Ureter (tissue), 1 donor: ENCODE measurements at regions not wholly inside any gene's neighbourhood (a gene's known extent, or its start where the extent isn't known, plus 50 kb on each side); places are given as distances from the start of the nearest gene placed in this dataset.

Source experiments
- DNase-seq: peaks from one replicate; pipeline ENCODE4 v3.0.0-alpha.2; 2020; ENCODE audit warnings: low spot score
- donor health status: DM: yes; HTN: yes; CAD: no.

DNA sequence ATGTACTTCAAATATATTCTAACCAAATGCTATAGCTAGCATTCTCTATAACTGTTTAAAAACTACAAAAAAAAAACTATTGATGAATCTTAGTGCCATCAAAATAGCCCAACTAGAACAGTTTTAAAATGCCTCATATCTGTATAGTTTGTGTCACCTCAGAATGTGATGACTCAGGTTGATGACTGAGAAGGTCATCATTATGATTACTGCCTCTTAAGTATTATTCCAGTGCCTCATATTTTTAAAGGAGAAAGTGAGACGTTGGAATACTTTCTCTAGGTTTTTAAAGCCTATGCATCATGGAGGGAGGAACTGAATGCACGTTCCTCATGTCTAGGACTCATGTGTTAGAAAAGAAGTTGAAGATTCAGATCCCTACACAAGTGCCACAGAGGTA is 88.2 kb downstream of the TMA16 start:
- DNase-seq, result no peak

DNA sequence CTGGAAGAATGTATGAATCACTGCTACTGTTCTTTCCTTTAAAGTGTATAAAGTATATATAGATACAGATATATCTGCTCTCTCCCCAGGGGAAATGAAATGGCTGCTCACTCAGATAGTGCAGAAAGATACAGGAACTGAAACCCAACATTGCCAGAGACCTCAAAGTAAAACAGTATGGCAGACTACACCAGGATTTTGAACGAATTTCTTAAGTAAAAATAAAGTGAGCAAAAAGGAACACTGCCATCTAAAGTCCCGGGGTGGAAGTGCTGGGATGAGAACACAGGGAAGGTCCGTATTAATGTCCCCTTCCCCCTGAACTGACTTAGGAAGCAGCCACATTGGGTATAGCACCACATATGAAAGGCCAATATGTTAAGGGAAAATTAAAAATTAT is 93.4 kb downstream of the TMA16 start:
- DNase-seq, result no peak

DNA sequence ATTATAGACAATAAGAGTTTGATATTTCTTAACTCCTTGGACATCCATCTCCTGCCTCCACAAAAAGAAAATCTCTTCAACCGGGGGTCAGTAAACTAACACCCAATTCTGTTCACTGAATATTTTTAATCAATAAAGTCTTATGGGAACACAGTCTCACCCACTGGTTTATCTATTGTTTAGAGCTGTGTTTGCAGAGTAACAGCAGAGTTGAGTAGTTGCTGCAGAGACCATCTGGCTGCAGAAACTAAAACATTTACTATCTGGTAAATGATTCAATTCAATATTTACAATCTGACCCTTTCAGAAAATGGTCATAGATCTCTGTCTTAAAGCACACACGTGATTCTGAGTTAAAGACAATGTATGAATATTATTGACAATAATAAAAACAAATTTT is 94.0 kb downstream of the TMA16 start:
- no peak for DNase-seq

DNA sequence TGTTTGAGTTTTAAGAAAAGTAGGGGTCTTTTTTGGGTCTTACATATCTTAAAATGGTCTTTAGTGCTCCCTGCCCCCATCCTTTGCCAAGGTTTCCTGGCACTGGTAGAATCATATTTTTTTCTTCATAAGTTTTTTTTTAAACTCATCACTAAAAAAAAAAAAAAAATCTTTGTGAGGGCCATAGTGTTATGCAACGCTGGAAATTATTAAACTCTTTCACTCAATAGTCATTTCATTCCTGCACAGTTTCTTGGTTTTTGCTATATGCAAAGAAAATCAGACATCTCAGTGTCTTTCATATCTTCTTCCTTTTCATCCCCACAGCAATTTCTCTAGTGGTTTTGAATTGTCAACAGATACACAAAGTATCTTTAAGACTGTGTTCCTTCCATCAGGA is 95.6 kb downstream of the TMA16 start:
- no peak for DNase-seq

DNA sequence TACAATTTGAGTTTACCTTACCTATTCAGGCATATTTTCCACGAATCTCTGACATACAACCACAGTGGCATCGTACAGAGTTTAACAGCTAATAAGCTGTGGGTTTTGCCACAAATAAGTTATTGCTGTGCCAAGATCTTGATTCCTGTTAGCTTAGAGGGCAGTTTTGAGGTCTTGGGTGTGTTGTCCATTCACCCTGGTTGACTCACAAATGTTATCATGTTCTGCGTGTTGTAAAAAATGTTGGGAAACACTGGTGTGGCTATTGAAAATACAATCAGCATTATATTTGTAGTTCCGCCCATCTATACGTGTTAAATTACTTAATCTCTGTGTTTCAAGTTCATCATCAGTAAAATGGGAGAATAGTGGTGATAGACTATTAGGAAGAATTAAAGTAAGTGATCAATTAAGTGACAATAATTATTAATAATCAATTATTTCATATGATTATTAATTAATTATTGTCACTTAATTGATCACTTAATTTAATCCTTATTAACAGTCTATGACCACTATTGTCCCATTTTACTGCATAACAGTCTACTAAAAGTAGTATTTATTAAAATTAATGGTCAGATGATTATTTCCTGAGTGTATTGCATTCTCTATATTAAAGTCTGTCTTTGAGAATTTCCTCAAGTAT is 96.3 kb downstream of the TMA16 start:
- DNase-seq, result no peak

DNA sequence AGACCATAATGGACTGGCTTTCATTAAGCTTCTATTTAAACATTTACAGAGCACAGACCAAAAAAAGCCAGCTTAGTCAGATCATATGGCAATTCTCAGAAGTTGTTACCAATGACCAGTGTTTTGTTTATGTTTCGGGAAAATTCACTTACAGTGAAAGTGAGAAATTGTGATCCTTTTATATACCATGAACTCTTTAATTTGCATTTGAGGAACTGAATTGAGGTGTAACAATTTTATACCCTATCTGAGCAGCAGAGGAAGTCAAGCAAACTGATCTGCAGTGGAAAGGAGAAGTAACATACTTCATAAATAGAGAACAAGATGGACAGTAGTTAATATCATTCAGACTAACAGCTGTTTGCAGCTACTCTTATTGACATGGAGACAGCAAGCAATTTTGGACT is 97.1 kb downstream of the TMA16 start:
- DNase-seq, result no peak

DNA sequence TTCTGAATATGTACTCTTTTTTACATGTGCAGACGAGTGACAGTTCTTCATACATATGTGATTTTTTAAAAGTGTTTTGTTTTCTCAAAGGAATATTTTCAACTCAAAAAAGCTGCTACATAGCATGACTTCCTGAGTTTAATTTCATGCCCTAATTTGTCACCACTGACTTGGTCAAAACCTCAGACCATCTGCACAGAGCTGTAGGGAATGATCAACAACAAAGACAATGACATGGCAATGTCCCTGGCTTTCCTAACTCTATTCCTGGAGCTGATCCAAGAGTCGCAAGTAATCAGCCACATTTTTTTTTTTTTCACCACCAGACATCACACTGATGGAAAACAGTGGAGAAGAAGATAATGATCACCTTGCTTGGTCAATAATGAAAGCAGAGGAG is 97.7 kb downstream of the TMA16 start:
- DNase-seq, result no peak

DNA sequence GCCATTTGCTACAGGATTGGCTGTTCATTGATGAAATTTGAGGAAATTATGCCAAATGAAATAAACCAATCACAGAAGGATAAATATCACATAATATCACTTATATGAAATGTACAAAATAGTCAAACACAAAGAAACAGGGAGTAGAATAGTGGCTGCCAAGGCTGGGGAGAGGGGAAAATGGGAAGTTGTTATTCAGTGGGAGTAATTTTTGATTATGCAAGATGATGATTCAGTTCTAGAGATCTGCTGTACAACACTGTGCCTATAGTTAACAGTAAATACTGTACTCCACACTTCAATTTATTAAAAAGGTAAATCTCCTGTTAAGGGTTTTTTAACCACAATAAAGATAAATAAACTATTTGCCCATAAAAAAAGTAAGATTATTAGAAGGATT is 101.1 kb downstream of the TMA16 start:
- DNase-seq, result no peak

DNA sequence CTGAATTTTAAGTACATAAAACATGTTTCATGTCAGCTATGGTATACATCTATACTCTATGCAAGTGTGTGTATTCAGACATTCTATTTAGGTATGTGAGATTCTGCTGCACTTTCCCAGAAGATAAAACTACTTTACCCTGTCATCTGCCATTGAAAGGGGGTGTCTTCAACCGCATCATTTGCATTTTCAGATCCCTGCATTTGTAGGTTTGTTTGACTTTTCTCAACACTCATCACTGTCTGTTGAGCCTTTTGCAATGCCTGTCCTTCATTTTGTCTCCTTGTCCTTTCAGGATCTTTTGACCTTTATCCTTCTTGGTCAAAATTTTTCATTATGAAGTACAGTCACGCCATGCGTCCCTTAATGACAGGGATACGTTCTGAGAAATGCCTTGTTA is 103.5 kb downstream of the TMA16 start:
- no peak for DNase-seq

DNA sequence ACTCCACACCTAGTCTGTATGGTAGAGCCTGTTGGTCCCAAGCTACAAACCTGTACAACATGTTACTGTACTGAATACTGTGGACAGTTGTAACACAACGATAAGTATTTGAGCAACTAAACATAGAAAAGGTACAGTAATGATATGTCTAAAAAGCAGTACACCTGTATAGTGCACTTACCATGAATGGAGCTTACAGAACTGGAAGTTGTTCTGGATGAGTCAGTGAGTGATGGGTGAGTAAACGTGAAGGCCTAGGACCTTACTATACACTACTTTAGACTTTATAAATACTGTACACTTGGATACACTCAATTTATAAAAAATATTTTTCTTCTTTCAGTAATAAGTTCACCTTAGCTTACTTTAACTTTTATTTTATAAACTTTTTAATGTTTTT is 104.0 kb downstream of the TMA16 start:
- DNase-seq, result no peak

DNA sequence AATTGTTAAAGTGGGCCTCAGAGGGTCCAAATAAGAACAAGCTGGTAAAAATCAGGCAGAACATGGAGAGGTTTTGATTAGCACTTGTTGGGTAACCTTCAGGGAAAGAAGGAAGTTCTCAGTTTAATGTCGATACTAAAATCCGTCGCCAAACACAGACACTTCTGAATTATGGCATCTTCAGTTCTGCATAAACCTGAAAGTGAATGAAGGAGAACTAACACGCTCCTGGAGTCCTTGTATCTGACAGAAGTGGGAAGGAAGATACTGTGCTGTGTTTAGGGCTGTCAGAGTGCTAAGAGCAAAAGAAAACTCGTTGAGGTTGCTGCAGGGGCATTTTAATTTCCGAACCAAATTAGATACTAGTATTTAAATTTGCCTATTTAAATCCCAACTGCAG is 106.2 kb downstream of the TMA16 start:
- DNase-seq, result no peak

DNA sequence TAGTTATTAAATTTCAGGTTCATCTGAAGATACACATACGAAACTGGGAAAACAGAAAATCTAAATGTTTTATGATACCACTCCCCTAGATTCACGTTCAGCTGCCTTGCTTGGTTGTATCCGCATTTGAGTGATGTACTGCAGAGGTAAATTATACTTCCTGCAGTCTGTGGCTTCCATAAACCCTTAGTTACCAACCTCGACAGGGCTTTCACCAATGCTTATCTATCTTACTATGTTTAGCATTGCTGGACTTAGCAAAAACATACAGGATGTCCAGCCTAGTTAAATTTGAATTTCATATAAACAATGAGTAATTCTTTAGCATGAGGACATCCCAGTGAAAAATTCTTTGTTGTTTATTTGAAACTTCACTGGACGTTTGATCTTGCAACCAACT is 108.8 kb downstream of the TMA16 start:
- no peak for DNase-seq

DNA sequence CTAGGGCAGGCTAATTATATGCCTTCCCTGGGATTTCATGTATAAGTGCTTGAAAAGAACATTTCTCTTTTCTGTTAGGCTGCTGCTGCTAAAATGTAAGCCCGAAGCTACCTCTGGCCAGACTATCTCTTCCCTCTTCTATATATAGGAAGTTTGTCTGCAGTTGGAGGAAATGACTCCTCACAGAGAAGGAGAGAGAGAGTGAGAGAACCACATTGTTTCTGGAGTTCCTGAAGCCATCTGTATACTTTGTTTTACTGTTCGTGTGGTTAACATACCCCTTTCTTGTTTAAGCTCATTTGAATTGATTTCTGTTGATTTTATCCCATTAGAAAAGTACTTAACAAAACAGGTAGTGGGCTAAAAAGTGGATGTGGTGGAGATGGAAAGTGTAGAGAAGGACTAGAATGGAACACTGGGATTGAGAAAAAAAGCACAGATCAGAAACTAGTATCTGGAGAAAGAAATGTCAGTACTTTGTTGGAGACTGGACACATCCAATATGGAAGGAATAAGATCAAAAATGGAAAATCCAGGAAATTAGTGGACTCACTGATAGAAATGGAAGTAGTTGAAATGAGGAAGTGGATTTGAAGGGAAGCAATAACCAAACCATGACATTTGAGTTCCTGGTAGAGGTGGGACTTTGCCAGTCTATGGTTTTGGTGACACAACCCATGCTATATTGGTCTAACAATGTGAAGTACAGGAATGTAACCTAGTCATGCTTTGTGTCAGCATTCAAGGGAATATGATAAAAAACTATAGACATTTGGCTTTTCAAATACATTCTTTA is 112.6 kb downstream of the TMA16 start:
- no peak for DNase-seq

DNA sequence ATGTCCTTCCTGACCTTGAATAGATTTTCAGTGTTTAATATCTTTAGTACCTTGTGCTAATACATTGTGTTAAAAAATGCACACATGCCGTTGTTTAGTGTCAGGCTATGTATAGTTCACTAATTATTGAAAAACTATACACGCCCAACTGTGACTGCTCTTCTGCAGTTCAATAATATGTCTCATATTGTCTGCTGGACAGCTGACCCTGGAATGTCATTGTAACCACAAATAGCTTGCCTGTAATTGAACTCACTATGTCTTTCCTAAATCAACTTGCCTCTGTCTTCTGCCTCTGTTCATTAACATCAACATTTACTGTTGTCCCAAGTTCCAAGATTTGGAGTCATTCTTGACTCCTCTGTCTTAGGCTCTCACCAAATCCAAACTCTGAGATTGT is 114.5 kb downstream of the TMA16 start:
- no peak for DNase-seq

DNA sequence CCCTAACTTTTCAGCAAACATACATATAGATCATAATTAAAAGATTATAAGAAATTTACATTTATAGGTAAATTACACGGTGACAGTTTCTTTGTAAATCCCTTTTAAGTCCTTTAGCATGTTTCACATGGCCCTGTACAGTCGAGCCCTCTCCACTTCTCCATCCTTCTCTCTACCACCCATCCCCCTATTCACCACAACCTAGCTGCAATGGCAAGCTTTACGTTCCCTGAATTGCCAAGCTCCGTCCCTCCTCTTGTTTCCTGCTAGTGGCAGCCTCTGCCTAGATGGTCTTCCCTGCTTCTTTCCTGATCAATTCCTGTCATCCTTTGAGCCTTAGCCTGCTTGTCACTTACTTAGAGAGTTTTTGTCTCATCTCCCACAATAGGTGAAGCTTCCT is 116.2 kb downstream of the TMA16 start:
- no peak for DNase-seq

DNA sequence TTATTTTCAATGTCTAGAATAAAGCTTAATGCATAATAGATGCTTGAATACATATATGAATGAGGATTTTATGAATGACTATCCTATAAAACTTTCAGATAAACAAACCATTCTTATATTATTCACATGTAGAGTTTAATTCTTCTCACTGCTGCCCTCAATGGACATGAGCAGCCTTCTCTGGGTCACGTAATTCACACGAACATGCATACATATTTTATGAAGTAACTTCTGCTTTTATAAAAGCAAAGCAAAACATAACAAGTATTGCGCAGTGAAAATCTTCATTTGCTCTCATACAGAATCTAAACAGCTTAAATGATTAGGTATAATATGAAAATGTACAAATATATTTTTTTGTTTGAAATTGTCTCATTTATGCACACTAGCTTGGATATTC is 116.7 kb downstream of the TMA16 start:
- no peak for DNase-seq

DNA sequence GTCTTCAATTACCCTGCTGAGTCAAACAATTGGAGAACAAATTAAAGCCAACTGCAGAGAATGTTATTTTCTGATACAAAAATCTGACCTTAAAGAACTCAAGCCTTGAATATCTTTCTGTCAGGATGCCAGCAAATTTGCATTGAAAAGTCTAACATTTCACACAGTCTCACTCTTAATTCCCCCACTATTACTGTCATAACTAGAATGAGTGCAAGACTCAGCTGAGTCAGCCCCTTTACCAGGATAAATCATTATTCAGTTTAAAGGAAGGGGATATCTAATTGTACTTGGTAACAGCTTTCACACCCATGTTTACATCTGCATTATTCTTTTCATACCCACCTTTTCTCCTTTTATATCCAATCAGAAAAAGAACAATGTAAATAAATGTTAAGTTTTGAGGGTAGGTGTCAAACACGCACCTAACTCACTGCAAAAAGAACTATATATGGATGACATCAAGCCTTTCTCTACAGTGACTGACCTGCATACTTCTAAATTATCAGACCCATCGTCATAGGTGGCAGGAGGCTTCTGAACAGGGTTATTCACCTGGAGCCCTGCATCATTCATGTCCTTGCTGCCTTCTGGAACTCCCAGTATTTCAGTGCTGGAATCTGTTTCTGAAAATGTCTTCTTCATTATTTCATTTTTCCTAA is 117.4 kb downstream of the TMA16 start:
- DNase-seq, result no peak

DNA sequence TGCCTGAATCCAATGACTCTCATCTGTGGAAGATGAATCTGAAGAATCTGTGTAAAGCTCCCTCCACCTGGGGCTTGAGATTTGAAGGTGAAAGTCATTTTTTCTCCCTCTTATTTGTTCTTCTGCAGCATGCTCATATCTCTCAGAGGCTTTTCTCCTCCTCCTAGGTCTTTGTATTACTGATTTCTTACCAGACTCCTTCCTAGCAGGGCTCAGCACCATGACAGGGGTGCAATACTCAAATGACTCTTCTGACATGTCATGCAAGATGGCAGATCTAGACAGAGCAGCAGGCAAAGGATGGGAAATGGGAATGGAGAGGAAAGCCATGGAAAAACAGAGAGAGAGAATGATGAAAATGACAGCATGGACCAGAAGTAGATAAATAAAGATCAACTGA is 118.3 kb downstream of the TMA16 start:
- no peak for DNase-seq

DNA sequence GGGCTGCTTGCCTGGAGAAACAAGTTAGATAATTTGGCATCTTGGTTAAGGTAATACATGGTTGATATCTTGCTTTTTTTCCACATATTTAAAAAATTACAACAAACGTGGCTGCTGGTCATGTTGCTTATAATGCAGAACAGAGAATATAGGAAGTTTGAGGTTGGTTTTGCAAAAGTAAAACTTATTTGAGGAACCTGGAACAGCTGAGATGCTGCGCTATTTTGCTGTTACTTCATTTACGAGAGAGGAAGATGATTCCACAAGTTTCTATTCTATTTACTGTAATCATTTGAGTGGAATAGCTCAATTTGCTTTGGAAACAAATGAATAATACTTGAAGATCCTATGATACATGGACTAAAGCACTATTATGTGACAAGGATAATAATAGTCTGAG is 118.9 kb downstream of the TMA16 start:
- no peak for DNase-seq

DNA sequence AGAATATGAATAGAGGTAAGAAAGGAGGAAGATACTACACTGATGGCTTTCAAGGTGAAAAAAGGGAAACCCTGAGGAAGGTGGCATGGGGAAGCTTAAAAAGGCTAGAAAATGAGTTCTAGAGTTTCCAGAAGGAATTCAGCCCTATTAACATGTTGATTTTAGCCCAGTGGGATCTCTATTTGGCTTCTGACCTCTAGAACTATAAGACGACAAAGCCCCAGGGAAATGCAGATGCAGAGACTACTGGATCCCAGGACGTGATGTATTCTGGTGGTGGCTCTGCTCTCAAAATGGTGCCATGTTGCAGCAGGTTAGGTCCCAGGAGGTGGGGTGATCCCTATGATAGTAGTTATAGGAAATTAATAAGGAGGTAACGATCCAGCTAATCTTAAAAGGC is 120.4 kb downstream of the TMA16 start:
- no peak for DNase-seq

DNA sequence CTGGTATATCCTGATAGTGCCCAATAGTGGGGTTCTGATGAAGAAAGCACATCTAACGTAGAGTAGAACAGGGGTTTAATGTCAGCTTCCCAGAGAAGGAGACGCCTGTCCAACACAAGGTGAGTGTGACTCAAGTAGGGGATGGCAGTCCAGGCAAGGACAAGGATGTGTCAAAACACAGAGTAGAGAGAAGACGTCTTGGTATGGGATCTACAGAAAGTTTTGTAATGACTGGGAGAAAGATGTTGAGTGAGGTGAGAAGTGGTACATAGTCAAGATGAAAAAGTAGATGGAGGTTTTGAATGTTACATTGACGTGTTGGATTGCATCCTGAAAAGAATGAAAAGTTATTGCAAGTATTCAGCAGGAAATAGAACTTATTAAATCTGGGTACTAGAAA is 124.4 kb downstream of the TMA16 start:
- DNase-seq, result no peak

DNA sequence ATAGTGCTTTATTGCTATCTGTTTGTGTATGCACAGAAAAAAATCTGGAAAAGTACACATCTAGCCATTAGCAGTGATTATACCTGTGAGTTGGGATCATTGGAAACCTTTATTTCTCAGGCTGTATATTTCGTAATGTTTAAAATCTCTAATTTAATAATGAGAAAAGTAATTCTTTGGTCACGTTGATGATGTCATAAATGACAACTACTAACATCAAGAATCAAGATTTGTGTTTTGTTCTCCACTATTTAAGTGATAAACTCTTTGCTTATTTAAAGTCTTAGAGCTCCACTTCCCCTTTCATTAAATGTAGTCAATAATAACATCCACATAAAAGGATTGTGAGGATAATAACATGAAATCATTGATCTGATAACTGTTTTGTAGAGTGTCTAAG is 126.2 kb downstream of the TMA16 start:
- no peak for DNase-seq

DNA sequence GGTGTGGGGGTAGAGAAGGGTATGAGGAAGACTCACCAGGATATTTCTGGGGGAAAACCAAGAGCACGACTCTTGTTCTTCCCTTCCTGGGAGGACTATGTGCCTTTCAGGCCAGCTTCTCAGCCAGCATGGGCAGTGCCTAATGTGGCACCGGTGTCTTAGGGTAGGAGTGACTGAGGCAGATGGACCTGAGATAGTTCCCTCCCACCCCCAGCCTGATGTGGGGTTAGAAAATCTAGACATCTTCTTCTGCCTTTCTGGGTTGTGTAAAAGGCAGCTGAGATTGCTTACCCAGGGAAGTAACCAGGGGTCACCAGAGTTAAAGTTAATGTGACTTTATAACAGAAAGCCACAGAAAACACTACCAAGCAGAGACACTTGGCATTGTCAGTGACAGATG is 127.3 kb downstream of the TMA16 start:
- no peak for DNase-seq
